BJ (cell line): ENCODE measurements at regions not wholly inside any gene's neighbourhood (a gene's known extent, or its start where the extent isn't known, plus 50 kb on each side); places are given as distances from the start of the nearest gene placed in this dataset.

ENCODE experiments used
- CTCF ChIA-PET: fragments of 350-600 bp; formaldehyde crosslinking; extraction: SDS; loops from one replicate; lab custom pipeline; 2021; ENCODE audit warnings: antibody characterized with exemption, inconsistent platforms; lab: Yijun Ruan, JAX
- POLR2A ChIA-PET: fragments of 300-600 bp; sonication (Branson Sonifier 250); formaldehyde crosslinking; extraction: SDS; loops from one replicate; lab custom pipeline; 2021; ENCODE audit warnings: antibody characterized with exemption; lab: Charles Lee
- DNase-seq: peaks from one replicate; pipeline ENCODE4 v3.0.0-alpha.2; 2011; ENCODE audit warnings: low read depth
- H3K27me3 ChIP-seq: 2 replicates; pipeline ENCODE4 v1.6.0; 2011; ENCODE audit warnings: low read length; ENCODE audit not compliant: control insufficient read depth, insufficient read depth
- H3K36me3 ChIP-seq: 2 replicates; pipeline ENCODE4 v1.5.1; 2011; ENCODE audit warnings: low read length; ENCODE audit not compliant: control insufficient read depth, insufficient read depth
- H3K4me3 ChIP-seq: 2 replicates; pipeline ENCODE4 v1.5.1; 2011; ENCODE audit warnings: low read depth, mild to moderate bottlenecking, control low read depth, low read length
- CTCF ChIP-seq: IDR thresholded peaks from 2 replicates; pipeline ENCODE4 v1.5.1; 2011; ENCODE audit warnings: low read depth, mild to moderate bottlenecking, control low read depth, inconsistent platforms, low read length, moderate library complexity; ENCODE audit not compliant: insufficient read depth

DNA sequence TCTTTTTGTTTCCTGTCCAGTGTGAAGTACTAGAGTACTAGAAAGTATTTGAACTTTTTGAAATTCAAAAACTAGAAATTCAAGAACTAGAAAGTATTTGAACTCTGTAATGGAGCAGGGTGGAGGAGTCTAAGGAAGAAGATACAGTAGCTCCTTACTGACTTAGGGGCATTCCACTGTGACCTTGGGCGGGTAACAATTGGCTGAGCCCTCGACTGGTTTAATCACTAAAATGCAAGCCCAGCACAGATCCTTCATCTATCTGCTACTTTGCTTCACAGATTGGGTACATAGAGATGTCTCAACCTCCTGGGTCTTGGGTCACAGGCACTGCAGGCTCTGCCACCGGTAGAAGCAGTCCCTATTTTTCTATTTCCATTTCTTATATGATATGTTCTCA, 462.1 kb upstream of the AGTR1 start:
- ChIA-PET CTCF (no interaction called here), POLR2A (no interaction called here)
- DNase-seq, result no peak
- Histone ChIP-seq H3K4me3 (no peak overlapping the region), H3K36me3 (no peaks in the 10 kb centered on the region), H3K27me3 (no peaks in the 10 kb centered on the region)
- TF ChIP-seq CTCF, result no peak

- DNase-seq, result no peak
- no peaks in the 10 kb centered on the region for H3K27me3 ChIP-seq
- TF ChIP-seq CTCF, result no peak
- ChIA-PET CTCF (no interaction called here), POLR2A (no interaction called here)
- H3K36me3 ChIP-seq, result no peaks in the 10 kb centered on the region
- H3K4me3 ChIP-seq, result no peak overlapping the region
These were observed 459.3 kb upstream of the AGTR1 start for GRCh38 chr3:148238421-148238821.

DNA sequence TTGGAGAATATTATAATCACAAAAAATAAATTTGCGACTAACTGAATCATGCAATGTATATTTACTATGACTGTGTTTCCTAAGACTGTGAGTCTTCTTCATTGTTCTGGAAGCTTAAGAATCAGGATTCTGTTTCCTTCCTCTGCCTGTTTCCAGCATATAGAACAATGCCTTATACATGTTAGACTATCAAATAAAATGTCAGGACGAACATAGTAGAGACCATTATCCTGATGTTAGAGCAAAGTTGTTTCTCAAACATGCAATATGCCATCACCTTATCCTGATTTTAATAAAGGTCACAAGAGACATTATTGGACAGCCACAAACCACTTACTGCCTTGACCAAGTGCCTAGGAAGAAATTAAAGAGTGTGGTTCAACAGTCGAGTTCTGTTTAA, 457.4 kb upstream of the AGTR1 start:
- CTCF ChIA-PET, result no interaction called here
- DNase-seq, result no peak
- Histone ChIP-seq H3K27me3 (no peaks in the 10 kb centered on the region), H3K4me3 (no peak overlapping the region), H3K36me3 (no peaks in the 10 kb centered on the region)
- TF ChIP-seq CTCF, result no peak
- POLR2A ChIA-PET, result no interaction called here

DNA sequence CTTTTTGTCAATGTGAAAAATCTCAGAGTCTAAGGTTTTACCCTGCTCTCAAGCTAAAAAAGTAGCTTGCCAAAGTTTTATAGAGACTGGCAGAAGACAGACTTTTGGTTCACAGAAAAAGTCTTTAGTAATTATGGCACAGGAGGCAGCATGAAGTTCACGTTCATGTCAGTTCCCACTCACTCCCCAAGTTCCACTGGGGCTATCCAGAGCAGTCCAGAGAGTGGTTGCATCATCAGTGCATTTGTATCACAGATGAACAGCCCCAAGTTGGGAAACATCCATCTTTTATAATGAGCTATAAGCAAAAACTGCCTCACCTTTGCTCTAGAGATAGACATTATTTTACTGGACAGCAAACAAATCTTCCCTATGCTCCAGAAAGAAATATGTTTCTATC, 454.1 kb upstream of the AGTR1 start:
- DNase-seq, result no peak
- ChIA-PET POLR2A (no interaction called here), CTCF (interaction anchor here (0.5 kb wide), 1 partner anchor 1649 kb away, joined by 3 read pairs; no protein-coding TSS in a partner anchor)
- TF ChIP-seq CTCF, result no peak
- Histone ChIP-seq H3K36me3 (no peaks in the 10 kb centered on the region), H3K27me3 (no peaks in the 10 kb centered on the region), H3K4me3 (no peak overlapping the region)

- Histone ChIP-seq H3K4me3 (no peak overlapping the region), H3K36me3 (no peaks in the 10 kb centered on the region), H3K27me3 (no peaks in the 10 kb centered on the region)
- ChIA-PET CTCF (no interaction called here), POLR2A (no interaction called here)
- DNase-seq, result no peak
- TF ChIP-seq CTCF, result no peak
These were observed 451.3 kb upstream of the AGTR1 start for GRCh38 chr3:148246291-148246923.
